Progenitor cell of endocrine pancreas (in vitro differentiated cells): ENCODE measurements at regions not wholly inside any gene's neighbourhood (a gene's known extent, or its start where the extent isn't known, plus 50 kb on each side); places are given as distances from the start of the nearest gene placed in this dataset.

Experiments
- DNase-seq: peaks from one replicate; pipeline ENCODE4 v3.0.0; 2021; ENCODE audit warnings: low spot score; ENCODE audit not compliant: unreplicated experiment
- H3K27ac Mint-ChIP-seq: 2 replicates; pipeline ENCODE4 v1.8.0; 2021; ENCODE audit warnings: mild to moderate bottlenecking, moderate library complexity, mixed read lengths
- H3K27me3 Mint-ChIP-seq: 2 replicates; pipeline ENCODE4 v1.8.0; 2021; ENCODE audit warnings: mixed read lengths
- H3K36me3 Mint-ChIP-seq: 2 replicates; pipeline ENCODE4 v1.8.0; 2022; ENCODE audit warnings: mixed read lengths; ENCODE audit not compliant: insufficient read depth
- H3K4me1 Mint-ChIP-seq: 2 replicates; pipeline ENCODE4 v1.8.0; 2021; ENCODE audit warnings: low read depth, mixed read lengths
- H3K4me3 Mint-ChIP-seq: 2 replicates; pipeline ENCODE4 v1.8.0; 2021; ENCODE audit warnings: low read depth, mild to moderate bottlenecking, moderate library complexity, mixed read lengths
- H3K9me3 Mint-ChIP-seq: 2 replicates; pipeline ENCODE4 v1.8.0; 2021; ENCODE audit warnings: low read depth, mixed read lengths
- CTCF ChIP-seq: fragments of 200-600 bp; sonication (generic); IDR thresholded peaks from one replicate; pipeline ENCODE4 v1.5.0; 2021; ENCODE audit warnings: antibody characterized with exemption, mild to moderate bottlenecking; ENCODE audit not compliant: unreplicated experiment

GRCh38 chr2:8580316-8581233 lies 101.3 kb upstream of the ID2 start:
- DNase-seq: no peak
- no peaks in the 10 kb centered on the region for H3K27me3 Mint-ChIP-seq
- H3K36me3 Mint-ChIP-seq: no peaks in the 10 kb centered on the region
- peaks cover 31% of the 10 kb centered on the region for H3K4me1 Mint-ChIP-seq
- H3K9me3 Mint-ChIP-seq: no peaks in the 10 kb centered on the region
- no peak overlapping the region for H3K4me3 Mint-ChIP-seq
- TF ChIP-seq CTCF: no peak
- H3K27ac Mint-ChIP-seq: no peak overlapping the region

GRCh38 chr2:8581234-8581561 lies 100.7 kb upstream of the ID2 start:
- TF ChIP-seq CTCF: no peak
- Mint-ChIP-seq H3K36me3 (no peaks in the 10 kb centered on the region), H3K4me3 (no peak overlapping the region), H3K9me3 (no peaks in the 10 kb centered on the region), H3K27ac (no peak overlapping the region), H3K4me1 (peaks cover 27% of the 10 kb centered on the region), H3K27me3 (no peaks in the 10 kb centered on the region)
- DNase-seq: no peak

- no peaks in the 10 kb centered on the region for H3K9me3 Mint-ChIP-seq
- DNase-seq: no peak
- H3K27ac Mint-ChIP-seq: no peak overlapping the region
- TF ChIP-seq CTCF: no peak
- H3K4me3 Mint-ChIP-seq: no peak overlapping the region
- peaks cover 26% of the 10 kb centered on the region for H3K4me1 Mint-ChIP-seq
- no peaks in the 10 kb centered on the region for H3K27me3 Mint-ChIP-seq
- H3K36me3 Mint-ChIP-seq: no peaks in the 10 kb centered on the region
Measured at GRCh38 chr2:8581601-8582041, 100.2 kb upstream of the ID2 start.

GRCh38 chr2:8582191-8582590 lies 99.7 kb upstream of the ID2 start:
- H3K9me3 Mint-ChIP-seq: no peaks in the 10 kb centered on the region
- no peak for TF ChIP-seq CTCF
- no peaks in the 10 kb centered on the region for H3K27me3 Mint-ChIP-seq
- peaks cover 22% of the 10 kb centered on the region for H3K4me1 Mint-ChIP-seq
- no peak overlapping the region for H3K27ac Mint-ChIP-seq
- H3K4me3 Mint-ChIP-seq: no peak overlapping the region
- no peaks in the 10 kb centered on the region for H3K36me3 Mint-ChIP-seq
- DNase-seq: no peak

- H3K36me3 Mint-ChIP-seq: no peaks in the 10 kb centered on the region
- H3K4me3 Mint-ChIP-seq: no peak overlapping the region
Measured at GRCh38 chr2:8582651-8583399, 99.0 kb upstream of the ID2 start.

More at GRCh38 chr2:8582651-8583399, 99.0 kb upstream of the ID2 start:
- peak overlapping the region; percentile 64 for H3K27ac Mint-ChIP-seq
- no peaks in the 10 kb centered on the region for H3K9me3 Mint-ChIP-seq
- H3K27me3 Mint-ChIP-seq: peaks cover 3% of the 10 kb centered on the region
- DNase-seq: no peak
- peaks cover 15% of the 10 kb centered on the region for H3K4me1 Mint-ChIP-seq
- no peak for TF ChIP-seq CTCF
